Kidney (tissue), 13 donors: ENCODE measurements at regions not wholly inside any gene's neighbourhood (a gene's known extent, or its start where the extent isn't known, plus 50 kb on each side); places are given as distances from the start of the nearest gene placed in this dataset.

Source experiments
- DNase-seq, 5 donors: peaks; one replicate each; pipeline ENCODE4 v3.0.0-alpha.2; 2013 to 2020
- FAIRE-seq: peaks from 2 replicates; lab custom pipeline; 2012; peaks lifted over from hg19 to GRCh38; lab: Jason Lieb, UNC
- H3K27ac ChIP-seq, 2 donors: one replicate each; pipeline ENCODE4 v1.7.0; 2013; ENCODE audit warnings: low read depth in 2 of 2, low read length in 2 of 2, inconsistent platforms in 1 of 2
- H3K27me3 ChIP-seq: one replicate; pipeline ENCODE4 v1.7.1; 2013; ENCODE audit warnings: low read length, inconsistent platforms; ENCODE audit not compliant: control insufficient read depth, insufficient read depth
- H3K36me3 ChIP-seq, 3 donors: one replicate each; pipeline versions ENCODE4 v1.7.0 to v1.7.1; 2013; ENCODE audit warnings: low read length in 3 of 3, control low read depth in 1 of 3, inconsistent platforms in 1 of 3; ENCODE audit not compliant: insufficient read depth in 3 of 3, control insufficient read depth in 2 of 3
- H3K4me1 ChIP-seq, 3 donors: one replicate each; pipeline versions ENCODE4 v1.7.0 to v1.7.1; 2013; ENCODE audit warnings: low read length in 3 of 3, inconsistent platforms in 1 of 3, low read depth in 1 of 3; ENCODE audit not compliant: control insufficient read depth in 2 of 3, insufficient read depth in 2 of 3
- H3K4me3 ChIP-seq, 3 donors: one replicate each; pipeline versions ENCODE4 v1.7.0 to v1.8.1; 2013; ENCODE audit warnings: low read length in 3 of 3, control low read depth in 1 of 3, inconsistent platforms in 1 of 3
- H3K9ac ChIP-seq, 3 donors: one replicate each; pipeline versions ENCODE4 v1.7.0 to v1.7.1; 2013; ENCODE audit warnings: low read length in 3 of 3, control low read depth in 1 of 3, inconsistent platforms in 1 of 3
- H3K9me3 ChIP-seq, 3 donors: one replicate each; pipeline versions ENCODE4 v1.7.0 to v1.7.1; 2013; ENCODE audit warnings: low read length in 3 of 3, control low read depth in 1 of 3, inconsistent platforms in 1 of 3; ENCODE audit not compliant: control insufficient read depth in 2 of 3, insufficient read depth in 1 of 3
- CTCF ChIP-seq: IDR thresholded peaks from 3 replicates; pipeline ENCODE4 v1.5.1; 2012; ENCODE audit warnings: mild to moderate bottlenecking, moderate library complexity, borderline replicate concordance; ENCODE audit not compliant: insufficient read depth; ENCODE audit errors: extremely low read depth
- intact Hi-C: fragments of 100-400 bp; cut with DNase I; formaldehyde crosslinking; loops from one replicate; pipeline ENCODE4 v1.11.1; 2022
- donor health status: control.
- donor health status: control.
- donor health status: control.
- donor health status: control.
- donor health status: control.
- donor health status: DM: yes; HTN: yes; CAD: no.
- donor health status: Normal renal cell carcinoma (clear cell type).

DNA sequence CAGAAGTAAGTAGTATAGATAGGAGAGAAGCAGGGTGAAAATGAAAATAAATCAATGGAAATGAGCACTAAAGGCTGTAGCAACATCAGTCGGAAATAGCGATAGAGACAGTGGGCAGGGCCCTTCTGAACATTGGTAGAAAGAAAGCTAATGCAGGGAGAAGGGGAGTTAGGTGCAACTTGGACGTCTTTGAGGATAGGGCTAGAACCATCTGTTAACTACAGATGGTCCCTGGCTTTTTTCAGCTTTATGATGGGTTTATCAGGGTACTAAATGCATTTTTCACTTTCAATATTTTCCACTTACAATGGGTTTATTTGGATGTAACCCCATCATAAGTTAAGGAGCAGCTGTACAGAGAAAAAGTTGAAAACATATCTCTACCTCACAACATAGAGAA, 72.8 kb upstream of the CNR1 start:
- Histone ChIP-seq H3K36me3 (no peaks in the 10 kb centered on the region), H3K27ac (no peak overlapping the region), H3K9ac (no peak overlapping the region), H3K4me1 (no peaks in the 10 kb centered on the region), H3K27me3 (no peaks in the 10 kb centered on the region), H3K4me3 (no peak overlapping the region), H3K9me3 (no peaks in the 10 kb centered on the region)
- TF ChIP-seq CTCF, result no peak
- intact Hi-C loops, result no loop called here
- no peak for FAIRE-seq
- no peak for DNase-seq

GRCh38 chr6:88238065-88238464, 71.9 kb upstream of the CNR1 start:
- Histone ChIP-seq H3K4me1 (no peaks in the 10 kb centered on the region), H3K9me3 (peaks cover 0 to 1% (median 0%) of the 10 kb centered on the region in 3 donors), H3K9ac (no peak overlapping the region), H3K36me3 (no peaks in the 10 kb centered on the region), H3K27ac (no peak overlapping the region), H3K27me3 (no peaks in the 10 kb centered on the region), H3K4me3 (no peak overlapping the region)
- TF ChIP-seq CTCF, result peak; percentile 44
- intact Hi-C loops, result no loop called here
- FAIRE-seq (no peak), DNase-seq (peak in 3 of 5 donors; percentile 10 to 30 (median 17))

GRCh38 chr6:88236612-88237360, 70.6 kb upstream of the CNR1 start:
- intact Hi-C loops, result no loop called here
- Histone ChIP-seq H3K4me1 (no peaks in the 10 kb centered on the region), H3K4me3 (no peak overlapping the region), H3K27ac (no peak overlapping the region), H3K9ac (no peak overlapping the region), H3K9me3 (peaks cover 0 to 10% (median 2%) of the 10 kb centered on the region in 3 donors), H3K27me3 (no peaks in the 10 kb centered on the region), H3K36me3 (no peaks in the 10 kb centered on the region)
- no peak for FAIRE-seq
- no peak for DNase-seq
- no peak for TF ChIP-seq CTCF
